ENCODE measurements at regions not wholly inside any gene's neighbourhood (a gene's known extent, or its start where the extent isn't known, plus 50 kb on each side); places are given as distances from the start of the nearest gene placed in this dataset.

DNA sequence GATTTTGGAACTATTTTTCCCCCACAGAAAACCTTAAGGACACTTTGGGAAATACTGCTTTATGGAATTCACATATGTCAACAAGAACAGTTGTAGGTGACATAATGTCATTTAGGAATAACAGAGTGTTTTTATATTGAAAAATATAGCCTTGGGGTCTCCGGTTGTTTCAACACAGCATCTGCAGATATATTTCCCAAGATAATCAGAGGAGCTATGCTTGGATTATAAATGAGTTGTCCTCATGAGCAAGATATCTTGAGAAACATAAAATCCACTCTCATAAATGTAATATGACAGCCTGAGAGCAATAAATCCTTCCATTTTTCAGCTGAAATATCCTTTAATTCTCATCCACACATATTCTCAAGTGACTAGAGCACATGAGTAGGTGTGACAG lies 473.7 kb upstream of the LMCD1 start:
- no TSS peak for BruUV-seq (replicated peaks)
- no peaks in the 10 kb centered on the region for H3K79me2 ChIP-seq (ENCODE audit: control insufficient read depth, insufficient read depth, low read length)
- H3K4me2 ChIP-seq (ENCODE audit: insufficient read depth, low read length), result no peak overlapping the region
- dilution Hi-C loops (cut with MboI; ENCODE audit: extremely low pct_ligation_motif_present, low sequenced_read_pairs), result no loop called here
- H3K9me1 ChIP-seq (replicated peaks; ENCODE audit: control insufficient read depth, extremely low read depth, insufficient read depth, low read length), result no peaks in the 10 kb centered on the region
- no peak overlapping the region for H3K27ac ChIP-seq (ENCODE audit: insufficient read depth, low read depth, low read length)
- H3K9me3 ChIP-seq (replicated peaks; ENCODE audit: control insufficient read depth, insufficient read depth, low read length), result no peaks in the 10 kb centered on the region
- no peak for TF ChIP-seq POLR2A (IDR thresholded peaks at IDR 0.05; ENCODE audit: low read depth, low read length)
- no peak for TF ChIP-seq GATA2 (IDR thresholded peaks at IDR 0.05; ENCODE audit: insufficient read depth, insufficient read length, low read depth, low read length)
- CTCF ChIA-PET, result no interaction called here
- no peaks in the 10 kb centered on the region for H4K20me1 ChIP-seq (replicated peaks; ENCODE audit: control insufficient read depth, extremely low read depth, insufficient read depth, low read length)
- no peak overlapping the region for H3K9ac ChIP-seq (replicated peaks; ENCODE audit: extremely low read depth, insufficient read depth, low read length)
- no peaks in the 10 kb centered on the region for H3K27me3 ChIP-seq (ENCODE audit: control insufficient read depth in 2 of 2, insufficient read depth in 2 of 2, low read length in 2 of 2)
- POLR2A ChIA-PET, result no interaction called here
- H2AFZ ChIP-seq (ENCODE audit: low read depth, low read length), result no peak overlapping the region
- DNase-seq (ENCODE audit: low read depth, low spot score) (no peak), FAIRE-seq (no peak)
- no peak overlapping the region for H3K4me3 ChIP-seq (replicated peaks in 1 of 3; ENCODE audit: insufficient read depth in 1 of 3, low read depth in 1 of 3, low read length in 3 of 3)
- H3K4me1 ChIP-seq (ENCODE audit: control insufficient read depth, extremely low read depth, insufficient read depth, low read length), result no peaks in the 10 kb centered on the region
- no peaks in the 10 kb centered on the region for H3K36me3 ChIP-seq (ENCODE audit: control insufficient read depth in 2 of 2, extremely low read depth in 1 of 2, insufficient read depth in 2 of 2, low read length in 2 of 2)
- intact Hi-C loops (cut with micrococcal nuclease), result no loop called here

DNA sequence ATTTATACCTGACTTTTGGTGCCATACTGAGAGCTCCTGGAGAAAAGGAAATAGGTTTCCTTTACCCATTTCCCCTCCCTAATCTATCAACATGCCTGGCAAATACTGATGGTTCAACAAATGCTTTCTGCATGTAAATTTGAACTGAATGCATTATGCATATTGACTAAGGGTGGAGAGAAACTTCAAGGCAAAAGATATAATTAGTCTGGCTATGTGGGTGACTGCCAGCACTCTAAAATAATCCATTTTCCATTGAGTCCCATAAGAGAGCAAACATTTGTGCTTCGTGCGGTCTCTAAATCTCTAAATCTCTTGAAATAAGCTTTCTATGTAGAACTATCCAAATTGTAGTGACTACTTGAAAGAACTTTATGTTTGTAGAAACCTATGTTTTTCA lies 451.3 kb upstream of the LMCD1 start:
- dilution Hi-C loops (cut with MboI; ENCODE audit: extremely low pct_ligation_motif_present, low sequenced_read_pairs) (no loop called here), intact Hi-C loops (cut with micrococcal nuclease) (no loop called here)
- no peaks in the 10 kb centered on the region for H3K79me2 ChIP-seq (ENCODE audit: control insufficient read depth, insufficient read depth, low read length)
- no TSS peak for BruUV-seq (replicated peaks)
- TF ChIP-seq GATA2 (IDR thresholded peaks at IDR 0.05; ENCODE audit: insufficient read depth, insufficient read length, low read depth, low read length), result no peak
- TF ChIP-seq POLR2A (IDR thresholded peaks at IDR 0.05; ENCODE audit: low read depth, low read length), result no peak
- no peak for TF ChIP-seq POLR2AphosphoS5 (IDR thresholded peaks at IDR 0.05; ENCODE audit: insufficient read depth, low read depth, low read length)
- TF ChIP-seq MYC (IDR thresholded peaks at IDR 0.05; ENCODE audit: low read depth, low read length), result no peak
- TF ChIP-seq, protein P1, sequence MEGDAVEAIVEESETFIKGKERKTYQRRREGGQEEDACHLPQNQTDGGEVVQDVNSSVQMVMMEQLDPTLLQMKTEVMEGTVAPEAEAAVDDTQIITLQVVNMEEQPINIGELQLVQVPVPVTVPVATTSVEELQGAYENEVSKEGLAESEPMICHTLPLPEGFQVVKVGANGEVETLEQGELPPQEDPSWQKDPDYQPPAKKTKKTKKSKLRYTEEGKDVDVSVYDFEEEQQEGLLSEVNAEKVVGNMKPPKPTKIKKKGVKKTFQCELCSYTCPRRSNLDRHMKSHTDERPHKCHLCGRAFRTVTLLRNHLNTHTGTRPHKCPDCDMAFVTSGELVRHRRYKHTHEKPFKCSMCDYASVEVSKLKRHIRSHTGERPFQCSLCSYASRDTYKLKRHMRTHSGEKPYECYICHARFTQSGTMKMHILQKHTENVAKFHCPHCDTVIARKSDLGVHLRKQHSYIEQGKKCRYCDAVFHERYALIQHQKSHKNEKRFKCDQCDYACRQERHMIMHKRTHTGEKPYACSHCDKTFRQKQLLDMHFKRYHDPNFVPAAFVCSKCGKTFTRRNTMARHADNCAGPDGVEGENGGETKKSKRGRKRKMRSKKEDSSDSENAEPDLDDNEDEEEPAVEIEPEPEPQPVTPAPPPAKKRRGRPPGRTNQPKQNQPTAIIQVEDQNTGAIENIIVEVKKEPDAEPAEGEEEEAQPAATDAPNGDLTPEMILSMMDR (IDR thresholded peaks at IDR 0.05; ENCODE audit: extremely low read depth in 1 of 2, insufficient read depth in 1 of 2, low read depth in 1 of 2, low read length in 2 of 2), result no peak
- no peak for TF ChIP-seq FOS (IDR thresholded peaks at IDR 0.05; ENCODE audit: borderline replicate concordance, insufficient read depth, low read length)
- TF ChIP-seq JUN (IDR thresholded peaks at IDR 0.05; ENCODE audit: borderline replicate concordance, insufficient read depth, insufficient read length, low read depth), result no peak
- no peak for TF ChIP-seq EZH2 (IDR thresholded peaks at IDR 0.05; ENCODE audit: borderline replicate concordance, low read depth, low read length, severe bottlenecking)
- TF ChIP-seq, protein P2, sequence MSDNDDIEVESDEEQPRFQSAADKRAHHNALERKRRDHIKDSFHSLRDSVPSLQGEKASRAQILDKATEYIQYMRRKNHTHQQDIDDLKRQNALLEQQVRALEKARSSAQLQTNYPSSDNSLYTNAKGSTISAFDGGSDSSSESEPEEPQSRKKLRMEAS (IDR thresholded peaks at IDR 0.05; ENCODE audit: insufficient read depth, insufficient read length), result no peak
- no peaks in the 10 kb centered on the region for H3K9me1 ChIP-seq (replicated peaks; ENCODE audit: control insufficient read depth, extremely low read depth, insufficient read depth, low read length)
- H2AFZ ChIP-seq (ENCODE audit: low read depth, low read length), result no peak overlapping the region
- H3K27me3 ChIP-seq (ENCODE audit: control insufficient read depth in 2 of 2, insufficient read depth in 2 of 2, low read length in 2 of 2), result no peaks in the 10 kb centered on the region
- no peaks in the 10 kb centered on the region for H4K20me1 ChIP-seq (replicated peaks; ENCODE audit: control insufficient read depth, extremely low read depth, insufficient read depth, low read length)
- FAIRE-seq (no peak), DNase-seq (ENCODE audit: low read depth, low spot score) (no peak)
- H3K9ac ChIP-seq (replicated peaks; ENCODE audit: extremely low read depth, insufficient read depth, low read length), result no peak overlapping the region
- H3K4me1 ChIP-seq (ENCODE audit: control insufficient read depth, extremely low read depth, insufficient read depth, low read length), result no peaks in the 10 kb centered on the region
- no peaks in the 10 kb centered on the region for H3K36me3 ChIP-seq (ENCODE audit: control insufficient read depth in 2 of 2, extremely low read depth in 1 of 2, insufficient read depth in 2 of 2, low read length in 2 of 2)
- POLR2A ChIA-PET, result no interaction called here
- H3K9me3 ChIP-seq (replicated peaks; ENCODE audit: control insufficient read depth, insufficient read depth, low read length), result no peaks in the 10 kb centered on the region
- H3K4me2 ChIP-seq (ENCODE audit: insufficient read depth, low read length), result no peak overlapping the region
- CTCF ChIA-PET, result interaction anchor here (0.7 kb wide), 1 partner anchor 12 kb away, joined by 3 read pairs; no protein-coding TSS in a partner anchor
- H3K27ac ChIP-seq (ENCODE audit: insufficient read depth, low read depth, low read length), result no peak overlapping the region
- H3K4me3 ChIP-seq (replicated peaks in 1 of 3; ENCODE audit: insufficient read depth in 1 of 3, low read depth in 1 of 3, low read length in 3 of 3), result no peak overlapping the region

All from endothelial cell of umbilical vein (primary cell).